Esophagus muscularis mucosa (tissue), 4 donors: ENCODE measurements at regions not wholly inside any gene's neighbourhood (a gene's known extent, or its start where the extent isn't known, plus 50 kb on each side); places are given as distances from the start of the nearest gene placed in this dataset.

Experiments used
- CTCF ChIP-seq, 3 experiments: fragments of 200-600 bp in 2 of 3; fragments of 450-650 bp in 1 of 3; sonication (generic) in 2 of 3; IDR thresholded peaks; one replicate each; pipeline ENCODE4 v1.5.1; 2017 to 2019; ENCODE audit warnings: antibody characterized with exemption in 3 of 3, mild to moderate bottlenecking in 2 of 3, moderate library complexity in 1 of 3
- EP300 ChIP-seq: sonication (generic); formaldehyde crosslinking; IDR thresholded peaks from one replicate; pipeline ENCODE4 v1.6.1; 2017; ENCODE audit warnings: antibody characterized with exemption
- POLR2A ChIP-seq: fragments of 450-650 bp; IDR thresholded peaks from one replicate; pipeline ENCODE4 v1.6.1; 2017; ENCODE audit warnings: antibody characterized with exemption, moderate library complexity, mild to moderate bottlenecking, low read depth
- POLR2AphosphoS5 ChIP-seq, 2 donors: sonication (generic); formaldehyde crosslinking; IDR thresholded peaks; one replicate each; pipeline ENCODE4 v1.6.1; 2017; ENCODE audit warnings: antibody characterized with exemption in 2 of 2

DNA sequence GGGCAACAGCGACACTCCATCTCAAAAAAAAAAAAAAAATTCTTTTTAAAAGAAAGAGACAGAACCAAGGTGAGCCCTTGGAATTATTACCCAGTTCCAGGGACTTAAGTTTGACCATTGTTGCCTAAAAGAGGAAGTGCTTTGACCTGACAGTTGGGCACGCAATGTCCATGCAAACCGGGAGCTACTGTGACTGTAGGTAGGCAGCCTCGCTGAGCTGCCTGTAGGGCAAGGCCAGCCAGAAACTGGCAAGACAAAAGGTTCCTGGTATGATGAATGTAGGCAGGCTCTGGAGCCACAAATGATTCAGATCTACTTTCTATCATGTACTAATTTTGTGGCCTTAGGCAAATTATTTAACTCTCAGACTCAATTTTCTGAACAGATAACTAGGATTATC is 334.8 kb upstream of the ZNF462 start:
- TF ChIP-seq CTCF (IDR thresholded peaks at IDR 0.05) (no peak), POLR2AphosphoS5 (IDR thresholded peaks at IDR 0.05) (no peak), POLR2A (no peak), EP300 (no peak)
